Ectodermal cell (in vitro differentiated cells): ENCODE measurements at regions not wholly inside any gene's neighbourhood (a gene's known extent, or its start where the extent isn't known, plus 50 kb on each side); places are given as distances from the start of the nearest gene placed in this dataset.

ENCODE experiments used
- H3K27ac ChIP-seq: 2 replicates; pipeline ENCODE4 v1.7.0; 2013; ENCODE audit warnings: mild to moderate bottlenecking, low read depth, low read length; ENCODE audit not compliant: insufficient read depth, poor library complexity, severe bottlenecking
- H3K27me3 ChIP-seq: 2 replicates; pipeline ENCODE4 v1.7.0; 2013; ENCODE audit warnings: mild to moderate bottlenecking, low read length; ENCODE audit not compliant: insufficient read depth, control insufficient read depth, poor library complexity, severe bottlenecking
- H3K36me3 ChIP-seq: one replicate; pipeline ENCODE4 v1.7.0; 2013; ENCODE audit warnings: low read length; ENCODE audit not compliant: control insufficient read depth, insufficient read depth
- H3K4me1 ChIP-seq: one replicate; pipeline ENCODE4 v1.7.0; 2013; ENCODE audit warnings: low read length; ENCODE audit not compliant: control insufficient read depth, insufficient read depth
- H3K4me3 ChIP-seq: 2 replicates; pipeline ENCODE4 v1.7.0; 2013; ENCODE audit warnings: low read depth, low read length, control low read depth; ENCODE audit not compliant: insufficient read depth
- H3K9me3 ChIP-seq: 2 replicates; pipeline ENCODE4 v1.7.0; 2013; ENCODE audit warnings: mild to moderate bottlenecking, low read length, moderate library complexity; ENCODE audit not compliant: control insufficient read depth
- WGBS, 2 experiments: methylation state at CpG; one replicate each; pipeline ENCODE4 v1.1.7; 2013; ENCODE audit warnings: missing lambda C conversion rate in 2 of 2; 5-methylcytosine and 5-hydroxymethylcytosine counted together

- Histone ChIP-seq H3K36me3 (no peaks in the 10 kb centered on the region), H3K4me1 (no peaks in the 10 kb centered on the region), H3K9me3 (no peaks in the 10 kb centered on the region), H3K4me3 (no peak overlapping the region), H3K27ac (no peak overlapping the region), H3K27me3 (no peaks in the 10 kb centered on the region)
- WGBS, 2 experiments: 54 to 55% methylated on average over 5 of the region's 5 CpGs
These were observed 299.2 kb upstream of the POU1F1 start for GRCh38 chr3:87575550-87575949.

- H3K36me3 ChIP-seq: no peaks in the 10 kb centered on the region
- 96 to 97% methylated on average over 4 to 5 of the region's 5 CpGs for WGBS, 2 experiments
- no peak overlapping the region for H3K27ac ChIP-seq
- H3K4me3 ChIP-seq: no peak overlapping the region
- H3K4me1 ChIP-seq: no peaks in the 10 kb centered on the region
- no peaks in the 10 kb centered on the region for H3K9me3 ChIP-seq
- no peaks in the 10 kb centered on the region for H3K27me3 ChIP-seq
These were observed 291.9 kb upstream of the POU1F1 start for GRCh38 chr3:87568331-87568730.

- no peaks in the 10 kb centered on the region for H3K36me3 ChIP-seq
- no peak overlapping the region for H3K4me3 ChIP-seq
- no peaks in the 10 kb centered on the region for H3K27me3 ChIP-seq
- WGBS, 2 experiments: 98 to 100% methylated on average over 1 of the region's 1 CpG
- H3K27ac ChIP-seq: no peak overlapping the region
- H3K9me3 ChIP-seq: no peaks in the 10 kb centered on the region
- no peaks in the 10 kb centered on the region for H3K4me1 ChIP-seq
These were observed 288.1 kb upstream of the POU1F1 start for GRCh38 chr3:87564438-87564837.

GRCh38 chr3:87563712-87564111, 287.3 kb upstream of the POU1F1 start:
- H3K36me3 ChIP-seq: no peaks in the 10 kb centered on the region
- no peak overlapping the region for H3K27ac ChIP-seq
- no peaks in the 10 kb centered on the region for H3K9me3 ChIP-seq
- H3K4me1 ChIP-seq: no peaks in the 10 kb centered on the region
- WGBS, 2 experiments: 91 to 93% methylated on average over 3 to 4 of the region's 4 CpGs
- H3K4me3 ChIP-seq: no peak overlapping the region
- no peaks in the 10 kb centered on the region for H3K27me3 ChIP-seq

GRCh38 chr3:87558492-87558891, 282.1 kb upstream of the POU1F1 start:
- Histone ChIP-seq H3K27me3 (no peaks in the 10 kb centered on the region), H3K36me3 (no peaks in the 10 kb centered on the region), H3K27ac (no peak overlapping the region), H3K4me1 (no peaks in the 10 kb centered on the region), H3K9me3 (no peaks in the 10 kb centered on the region), H3K4me3 (no peak overlapping the region)
- 83 to 100% methylated on average over 1 to 3 of the region's 3 CpGs for WGBS, 2 experiments

- no peaks in the 10 kb centered on the region for H3K36me3 ChIP-seq
- no peaks in the 10 kb centered on the region for H3K9me3 ChIP-seq
- no peaks in the 10 kb centered on the region for H3K27me3 ChIP-seq
- no peak overlapping the region for H3K4me3 ChIP-seq
- 56% methylated on average over 1 of the region's 1 CpG; no CpG with 5 or more reads in 1 of the 2 experiments for WGBS, 2 experiments
- no peak overlapping the region for H3K27ac ChIP-seq
- H3K4me1 ChIP-seq: no peaks in the 10 kb centered on the region
These were observed 278.9 kb upstream of the POU1F1 start for GRCh38 chr3:87555290-87555689.

- no peaks in the 10 kb centered on the region for H3K4me1 ChIP-seq
- no peaks in the 10 kb centered on the region for H3K9me3 ChIP-seq
- 94 to 100% methylated on average over 2 to 3 of the region's 3 CpGs for WGBS, 2 experiments
- no peak overlapping the region for H3K27ac ChIP-seq
- H3K27me3 ChIP-seq: no peaks in the 10 kb centered on the region
- no peaks in the 10 kb centered on the region for H3K36me3 ChIP-seq
- no peak overlapping the region for H3K4me3 ChIP-seq
These were observed 276.7 kb upstream of the POU1F1 start for GRCh38 chr3:87553058-87553457.

- Histone ChIP-seq H3K4me3 (no peak overlapping the region), H3K36me3 (no peaks in the 10 kb centered on the region), H3K4me1 (no peaks in the 10 kb centered on the region), H3K9me3 (no peaks in the 10 kb centered on the region), H3K27me3 (no peaks in the 10 kb centered on the region), H3K27ac (no peak overlapping the region)
- WGBS, 2 experiments: 97% methylated on average over 3 of the region's 3 CpGs
These were observed 274.5 kb upstream of the POU1F1 start for GRCh38 chr3:87550892-87551291.

- H3K9me3 ChIP-seq: no peaks in the 10 kb centered on the region
- H3K4me1 ChIP-seq: no peaks in the 10 kb centered on the region
- H3K27ac ChIP-seq: no peak overlapping the region
- no peaks in the 10 kb centered on the region for H3K36me3 ChIP-seq
- no peaks in the 10 kb centered on the region for H3K27me3 ChIP-seq
- H3K4me3 ChIP-seq: no peak overlapping the region
- 89 to 100% methylated on average over 1 of the region's 2 CpGs for WGBS, 2 experiments
These were observed 272.8 kb upstream of the POU1F1 start for GRCh38 chr3:87549208-87549607.

- Histone ChIP-seq H3K9me3 (no peaks in the 10 kb centered on the region), H3K27me3 (no peaks in the 10 kb centered on the region), H3K36me3 (no peaks in the 10 kb centered on the region), H3K27ac (no peak overlapping the region), H3K4me3 (no peak overlapping the region), H3K4me1 (no peaks in the 10 kb centered on the region)
- WGBS, 2 experiments: 90 to 97% methylated on average over 4 of the region's 4 CpGs
These were observed 271.9 kb upstream of the POU1F1 start for GRCh38 chr3:87548271-87548670.

GRCh38 chr3:87546216-87546615, 269.8 kb upstream of the POU1F1 start:
- Histone ChIP-seq H3K4me3 (no peak overlapping the region), H3K36me3 (no peaks in the 10 kb centered on the region), H3K27ac (no peak overlapping the region), H3K9me3 (no peaks in the 10 kb centered on the region), H3K27me3 (no peaks in the 10 kb centered on the region), H3K4me1 (no peaks in the 10 kb centered on the region)
- 90 to 93% methylated on average over 5 of the region's 5 CpGs for WGBS, 2 experiments
